Keratinocyte (primary cell): ENCODE measurements at regions not wholly inside any gene's neighbourhood (a gene's known extent, or its start where the extent isn't known, plus 50 kb on each side); places are given as distances from the start of the nearest gene placed in this dataset.

Source experiments
- DNase-seq: peaks from one replicate; pipeline ENCODE4 v3.0.0-alpha.2; 2011; ENCODE audit warnings: low read depth, missing footprints, low spot score
- FAIRE-seq: peaks from 2 replicates; lab custom pipeline; 2011; peaks lifted over from hg19 to GRCh38; lab: Jason Lieb, UNC
- H2AFZ ChIP-seq: 2 replicates; pipeline ENCODE4 v1.6.0; 2012; ENCODE audit warnings: low read length, control low read depth, inconsistent platforms; ENCODE audit not compliant: control insufficient read depth
- H3K27ac ChIP-seq: 2 replicates; pipeline ENCODE4 v1.5.1; 2011; ENCODE audit warnings: low read length; ENCODE audit not compliant: control insufficient read depth, insufficient read depth
- H3K27me3 ChIP-seq: 3 replicates; pipeline ENCODE4 v1.6.0; 2011; ENCODE audit warnings: low read length; ENCODE audit not compliant: control insufficient read depth, insufficient read depth; ENCODE audit errors: extremely low read depth
- H3K36me3 ChIP-seq, 2 experiments: 2 replicates in 1 of 2; 3 replicates in 1 of 2; pipeline ENCODE4 v1.5.1; 2011; ENCODE audit warnings: low read length in 2 of 2, mild to moderate bottlenecking in 1 of 2; ENCODE audit not compliant: control insufficient read depth in 2 of 2, insufficient read depth in 2 of 2; ENCODE audit errors: extremely low read depth in 1 of 2
- H3K4me1 ChIP-seq: 3 replicates; pipeline ENCODE4 v1.5.1; 2011; ENCODE audit warnings: low read length; ENCODE audit not compliant: control insufficient read depth, insufficient read depth; ENCODE audit errors: extremely low read depth
- H3K4me2 ChIP-seq: 3 replicates; pipeline ENCODE4 v1.6.0; 2011; ENCODE audit warnings: low read depth, low read length; ENCODE audit not compliant: control insufficient read depth, insufficient read depth; ENCODE audit errors: extremely low read depth
- H3K4me3 ChIP-seq, 3 experiments: fragments of 200-600 bp in 1 of 3; sonication (generic) in 1 of 3; 2 replicates in 2 of 3; 3 replicates in 1 of 3; pipeline ENCODE4 v1.5.1; 2011 to 2016; ENCODE audit warnings: low read length in 3 of 3, mild to moderate bottlenecking in 3 of 3, control low read depth in 2 of 3, inconsistent platforms in 1 of 3, low read depth in 1 of 3, mixed read lengths in 1 of 3, mixed run types in 1 of 3, moderate library complexity in 1 of 3; ENCODE audit not compliant: control insufficient read depth in 2 of 3, insufficient read depth in 2 of 3; ENCODE audit errors: extremely low read depth in 1 of 3
- H3K79me2 ChIP-seq: 2 replicates; pipeline ENCODE4 v1.6.0; 2012; ENCODE audit warnings: low read length; ENCODE audit not compliant: control insufficient read depth, insufficient read depth
- H3K9ac ChIP-seq: 3 replicates; pipeline ENCODE4 v1.6.0; 2011; ENCODE audit warnings: low read length; ENCODE audit not compliant: control insufficient read depth, insufficient read depth; ENCODE audit errors: extremely low read depth
- H3K9me1 ChIP-seq: 3 replicates; pipeline ENCODE4 v1.6.0; 2011; ENCODE audit warnings: low read length; ENCODE audit not compliant: control insufficient read depth, insufficient read depth; ENCODE audit errors: extremely low read depth
- H3K9me3 ChIP-seq: 2 replicates; pipeline ENCODE4 v1.5.1; 2012; ENCODE audit warnings: low read depth, low read length; ENCODE audit not compliant: control insufficient read depth
- H4K20me1 ChIP-seq: 3 replicates; pipeline ENCODE4 v1.6.0; 2011; ENCODE audit warnings: low read length; ENCODE audit not compliant: control insufficient read depth, insufficient read depth; ENCODE audit errors: extremely low read depth
- CTCF ChIP-seq, 3 experiments: IDR thresholded peaks in 1 of 3; conservative IDR thresholded peaks in 1 of 3; optimal IDR thresholded peaks in 1 of 3; 2 replicates in 2 of 3; 3 replicates in 1 of 3; pipeline versions ENCODE3 to v1.5.1; 2011; ENCODE audit warnings: low read length in 3 of 3, mild to moderate bottlenecking in 3 of 3, moderate library complexity in 2 of 3, control low read depth in 1 of 3, inconsistent platforms in 1 of 3; ENCODE audit not compliant: insufficient read depth in 2 of 3; ENCODE audit errors: extremely low read depth in 1 of 3
- EZH2 ChIP-seq: IDR thresholded peaks from one replicate; pipeline ENCODE4 v1.6.1; 2012; ENCODE audit warnings: inconsistent platforms, mild to moderate bottlenecking, low read length, moderate library complexity
- dilution Hi-C: fragments of 300-500 bp; cut with MboI; formaldehyde crosslinking; loops from one replicate; pipeline ENCODE4 v1.7.0; 2020; ENCODE audit warnings: low sequenced_read_pairs; ENCODE audit not compliant: extremely low pct_ligation_motif_present

- DNase-seq (no peak), FAIRE-seq (no peak)
- Histone ChIP-seq H3K27me3 (peaks cover 31% of the 10 kb centered on the region), H3K79me2 (no peaks in the 10 kb centered on the region), H3K27ac (no peak overlapping the region), H3K4me3 (peak overlapping the region; percentile 74 to 78 (median 75)), H3K4me2 (peak overlapping the region; percentile 75), H2AFZ (peak overlapping the region; percentile 82), H3K9me3 (no peaks in the 10 kb centered on the region), H4K20me1 (no peaks in the 10 kb centered on the region), H3K9ac (no peak overlapping the region), H3K9me1 (no peaks in the 10 kb centered on the region), H3K4me1 (peaks cover 6% of the 10 kb centered on the region), H3K36me3 (no peaks in the 10 kb centered on the region)
- TF ChIP-seq CTCF (optimal IDR thresholded peaks at IDR 0.05 in 1 of 3, IDR thresholded peaks at IDR 0.05 in 1 of 3, conservative IDR thresholded peaks at IDR 0.05 in 1 of 3; ENCODE audit: extremely low read depth in 1 of 3, insufficient read depth in 2 of 3, low read length in 3 of 3) (no peak), EZH2 (no peak)
- dilution Hi-C loops = no loop called here
These were observed 123.9 kb upstream of the DPYD start for GRCh38 chr1:98044766-98045165.

- H3K9me3 ChIP-seq = no peaks in the 10 kb centered on the region
- H3K9me1 ChIP-seq = no peaks in the 10 kb centered on the region
- no peak overlapping the region for H3K4me3 ChIP-seq
- H3K9ac ChIP-seq = no peak overlapping the region
- FAIRE-seq (no peak), DNase-seq (no peak)
- dilution Hi-C loops = no loop called here
- no peak overlapping the region for H3K27ac ChIP-seq
- H3K4me1 ChIP-seq = peaks cover 6% of the 10 kb centered on the region
- peaks cover 25% of the 10 kb centered on the region for H3K27me3 ChIP-seq
- no peak overlapping the region for H3K4me2 ChIP-seq
- H3K36me3 ChIP-seq = no peaks in the 10 kb centered on the region
- no peaks in the 10 kb centered on the region for H3K79me2 ChIP-seq
- no peak for TF ChIP-seq EZH2
- TF ChIP-seq CTCF (optimal IDR thresholded peaks at IDR 0.05 in 1 of 3, IDR thresholded peaks at IDR 0.05 in 1 of 3, conservative IDR thresholded peaks at IDR 0.05 in 1 of 3; ENCODE audit: extremely low read depth in 1 of 3, insufficient read depth in 2 of 3, low read length in 3 of 3) = no peak
- no peak overlapping the region for H2AFZ ChIP-seq
- no peaks in the 10 kb centered on the region for H4K20me1 ChIP-seq
These were observed 123.3 kb upstream of the DPYD start for GRCh38 chr1:98044071-98044697.
